ENCODE measurements at regions not wholly inside any gene's neighbourhood (a gene's known extent, or its start where the extent isn't known, plus 50 kb on each side); places are given as distances from the start of the nearest gene placed in this dataset.

GRCh38 chr12:125208334-125208733 is 143.1 kb downstream of the AACS start:
- TF ChIP-seq CTCF (IDR thresholded peaks at IDR 0.05): no peak
- TF ChIP-seq POLR2A (IDR thresholded peaks at IDR 0.05): no peak
